Liver (tissue), 8 donors: ENCODE measurements at regions not wholly inside any gene's neighbourhood (a gene's known extent, or its start where the extent isn't known, plus 50 kb on each side); places are given as distances from the start of the nearest gene placed in this dataset.

Source experiments
- DNase-seq: peaks from one replicate; pipeline ENCODE4 v3.0.0-alpha.2; 2017; ENCODE audit warnings: low spot score
- H3K27ac ChIP-seq, 2 donors: one replicate each; pipeline ENCODE4 v1.7.0; 2013; ENCODE audit warnings: inconsistent platforms in 2 of 2, low read length in 2 of 2, control low read depth in 1 of 2, low read depth in 1 of 2, mild to moderate bottlenecking in 1 of 2
- H3K27me3 ChIP-seq, 4 donors: one replicate each; pipeline versions ENCODE4 v1.6.1 to v1.7.0; 2013; ENCODE audit warnings: low read length in 3 of 4, inconsistent platforms in 1 of 4, mild to moderate bottlenecking in 1 of 4, moderate library complexity in 1 of 4; ENCODE audit not compliant: control insufficient read depth in 4 of 4, insufficient read depth in 4 of 4
- H3K36me3 ChIP-seq, 4 donors: one replicate each; pipeline versions ENCODE4 v1.6.1 to v1.7.0; 2013; ENCODE audit warnings: low read length in 3 of 4, mild to moderate bottlenecking in 3 of 4, low read depth in 1 of 4, moderate library complexity in 1 of 4; ENCODE audit not compliant: control insufficient read depth in 4 of 4, insufficient read depth in 3 of 4
- H3K4me1 ChIP-seq, 4 donors: one replicate each; pipeline versions ENCODE4 v1.6.1 to v1.7.0; 2013; ENCODE audit warnings: low read length in 3 of 4, mild to moderate bottlenecking in 3 of 4, moderate library complexity in 1 of 4; ENCODE audit not compliant: control insufficient read depth in 4 of 4, insufficient read depth in 4 of 4
- H3K4me3 ChIP-seq, 3 donors: one replicate each; pipeline versions ENCODE4 v1.6.1 to v1.7.0; 2013; ENCODE audit warnings: low read length in 3 of 3, control low read depth in 1 of 3, low read depth in 1 of 3, mild to moderate bottlenecking in 1 of 3
- H3K9ac ChIP-seq, 2 donors: one replicate each; pipeline ENCODE4 v1.7.0; 2013; ENCODE audit warnings: low read length in 2 of 2, mild to moderate bottlenecking in 2 of 2, moderate library complexity in 2 of 2, control low read depth in 1 of 2, low read depth in 1 of 2
- H3K9me3 ChIP-seq, 4 donors: one replicate each; pipeline versions ENCODE4 v1.6.1 to v1.7.0; 2013; ENCODE audit warnings: low read length in 3 of 4; ENCODE audit not compliant: control insufficient read depth in 4 of 4
- ATF3 ChIP-seq: IDR thresholded peaks from 2 replicates; pipeline ENCODE4 v1.6.1; 2016; ENCODE audit warnings: antibody characterized with exemption
- CTCF ChIP-seq: fragments of 150-350 bp; IDR thresholded peaks from 2 replicates; pipeline ENCODE4 v1.5.1; 2017; ENCODE audit warnings: improper control_type of control experiment, low read depth, low read length; ENCODE audit not compliant: missing input control
- FOXA1 ChIP-seq: IDR thresholded peaks from 2 replicates; pipeline ENCODE4 v1.6.1; 2016; ENCODE audit warnings: antibody characterized with exemption
- FOXA2 ChIP-seq: IDR thresholded peaks from 2 replicates; pipeline ENCODE4 v1.6.1; 2016; ENCODE audit warnings: antibody characterized with exemption
- HNF4G ChIP-seq: IDR thresholded peaks from 2 replicates; pipeline ENCODE4 v1.6.1; 2016; ENCODE audit warnings: antibody characterized with exemption
- JUND ChIP-seq, 2 donors: IDR thresholded peaks; 2 replicates each; pipeline ENCODE4 v1.6.1; 2016; ENCODE audit warnings: antibody characterized with exemption in 2 of 2
- MAX ChIP-seq: IDR thresholded peaks from 2 replicates; pipeline ENCODE4 v1.6.1; 2016; ENCODE audit warnings: antibody characterized with exemption
- NR2F2 ChIP-seq: IDR thresholded peaks from 2 replicates; pipeline ENCODE4 v1.6.1; 2016; ENCODE audit warnings: antibody characterized with exemption
- RAD21 ChIP-seq, 2 donors: IDR thresholded peaks; 2 replicates each; pipeline ENCODE4 v1.6.1; 2016; ENCODE audit warnings: antibody characterized with exemption in 2 of 2, mild to moderate bottlenecking in 2 of 2
- REST ChIP-seq: IDR thresholded peaks from 2 replicates; pipeline ENCODE4 v1.6.1; 2016; ENCODE audit warnings: antibody characterized with exemption, mild to moderate bottlenecking
- SP1 ChIP-seq: IDR thresholded peaks from 2 replicates; pipeline ENCODE4 v1.6.1; 2018; ENCODE audit warnings: antibody characterized with exemption, mild to moderate bottlenecking
- TAF1 ChIP-seq: conservative IDR thresholded peaks from 2 replicates; pipeline ENCODE4 v1.6.1; 2016; ENCODE audit warnings: antibody characterized with exemption, mild to moderate bottlenecking
- YY1 ChIP-seq: IDR thresholded peaks from 2 replicates; pipeline ENCODE4 v1.6.1; 2016; ENCODE audit warnings: antibody characterized with exemption, mild to moderate bottlenecking
- ZBTB33 ChIP-seq: IDR thresholded peaks from 2 replicates; pipeline ENCODE4 v1.6.1; 2016; ENCODE audit warnings: antibody characterized with exemption
- WGBS: extraction: QIAGEN DNeasy Blood & Tissue Kit; methylation state at CpG from one replicate; pipeline ENCODE4 v1.1.7; 2013; 5-methylcytosine and 5-hydroxymethylcytosine counted together
- donor health status: healthy.
- donor health status: healthy.
- donor health status: healthy.
- donor health status: healthy.
- donor health status: healthy.

- Histone ChIP-seq H3K27me3 (no peaks in the 10 kb centered on the region), H3K9me3 (peaks cover 3 to 8% (median 5%) of the 10 kb centered on the region in 4 donors), H3K4me3 (no peak overlapping the region), H3K4me1 (no peaks in the 10 kb centered on the region), H3K9ac (no peak overlapping the region), H3K27ac (no peak overlapping the region), H3K36me3 (no peaks in the 10 kb centered on the region)
- WGBS, result 55% methylated on average over 12 of the region's 12 CpGs
- DNase-seq, result no peak
- no peak for TF ChIP-seq ATF3
- TF ChIP-seq FOXA1, result no peak
- TF ChIP-seq MAX, result no peak
- TF ChIP-seq YY1, result no peak
Observed at GRCh38 chr6:148064406-148065134, 278.1 kb upstream of the SASH1 start.

- no peak for DNase-seq
- Histone ChIP-seq H3K27me3 (no peaks in the 10 kb centered on the region), H3K27ac (no peak overlapping the region), H3K4me3 (no peak overlapping the region), H3K4me1 (no peaks in the 10 kb centered on the region), H3K9me3 (peaks cover 0 to 2% (median 0%) of the 10 kb centered on the region in 4 donors), H3K36me3 (no peaks in the 10 kb centered on the region), H3K9ac (no peak overlapping the region)
- WGBS, result 45% methylated on average over 11 of the region's 11 CpGs
- TF ChIP-seq SP1, result no peak
Observed at GRCh38 chr6:148068437-148069061, 274.1 kb upstream of the SASH1 start.

- H3K4me1 ChIP-seq, result no peaks in the 10 kb centered on the region
- peaks cover 0 to 2% (median 0%) of the 10 kb centered on the region in 4 donors for H3K9me3 ChIP-seq
- H3K27me3 ChIP-seq, result no peaks in the 10 kb centered on the region
- H3K9ac ChIP-seq, result no peak overlapping the region
- no peak for DNase-seq
- H3K27ac ChIP-seq, result no peak overlapping the region
- no peaks in the 10 kb centered on the region for H3K36me3 ChIP-seq
- WGBS, result 85% methylated on average over 5 of the region's 5 CpGs
- TF ChIP-seq MAX, result no peak
- TF ChIP-seq REST, result no peak
- no peak for TF ChIP-seq FOXA1
- TF ChIP-seq JUND (IDR thresholded peaks at IDR 0.05), result no peak
- TF ChIP-seq HNF4G, result no peak
- no peak for TF ChIP-seq FOXA2
- no peak for TF ChIP-seq TAF1
- TF ChIP-seq RAD21 (IDR thresholded peaks at IDR 0.05), result no peak
- no peak for TF ChIP-seq CTCF
- TF ChIP-seq NR2F2, result no peak
- no peak for TF ChIP-seq ZBTB33
- no peak overlapping the region for H3K4me3 ChIP-seq
Observed at GRCh38 chr6:148069256-148069655, 273.4 kb upstream of the SASH1 start.
